Inflammatory macrophage treated with lipopolysaccharide for 4 hours (primary cell): ENCODE measurements at regions not wholly inside any gene's neighbourhood (a gene's known extent, or its start where the extent isn't known, plus 50 kb on each side); places are given as distances from the start of the nearest gene placed in this dataset.

Experiments used
- DNase-seq: peaks from one replicate; pipeline ENCODE4 v3.0.0-alpha.2; 2020

- no peak for DNase-seq
Observed at GRCh38 chr1:81242103-81242502, 558.6 kb upstream of the ADGRL2 start.

- no peak for DNase-seq
Observed at GRCh38 chr1:81238129-81238528, 562.6 kb upstream of the ADGRL2 start.

GRCh38 chr1:81237473-81238089 lies 563.2 kb upstream of the ADGRL2 start:
- DNase-seq: no peak

- no peak for DNase-seq
Observed at GRCh38 chr1:81234237-81234636, 566.5 kb upstream of the ADGRL2 start.

GRCh38 chr1:81233591-81233990 lies 567.1 kb upstream of the ADGRL2 start:
- DNase-seq: no peak

- DNase-seq: no peak
Observed at GRCh38 chr1:81232420-81232819, 568.3 kb upstream of the ADGRL2 start.

- no peak for DNase-seq
Observed at GRCh38 chr1:81231729-81232038, 569.0 kb upstream of the ADGRL2 start.

GRCh38 chr1:81230983-81231728 lies 569.6 kb upstream of the ADGRL2 start:
- DNase-seq: no peak

- DNase-seq: no peak
Observed at GRCh38 chr1:81228926-81229325, 571.8 kb upstream of the ADGRL2 start.

GRCh38 chr1:81226603-81226928 lies 574.2 kb upstream of the ADGRL2 start:
- DNase-seq: no peak

- DNase-seq: no peak
Observed at GRCh38 chr1:81225789-81226602, 574.7 kb upstream of the ADGRL2 start.

- no peak for DNase-seq
Observed at GRCh38 chr1:81224222-81224621, 576.5 kb upstream of the ADGRL2 start.

GRCh38 chr1:81221564-81221963 lies 579.2 kb upstream of the ADGRL2 start:
- no peak for DNase-seq

- DNase-seq: no peak
Observed at GRCh38 chr1:81220614-81221071, 580.1 kb upstream of the ADGRL2 start.

- no peak for DNase-seq
Observed at GRCh38 chr1:81217058-81217457, 583.7 kb upstream of the ADGRL2 start.

- DNase-seq: peak; percentile 39
Observed at GRCh38 chr1:81213279-81213678, 587.5 kb upstream of the ADGRL2 start.

- DNase-seq: peak; percentile 1
Observed at GRCh38 chr1:81209461-81209860, 591.3 kb upstream of the ADGRL2 start.

- DNase-seq: peak; percentile 75
Observed at GRCh38 chr1:81208441-81208840, 592.3 kb upstream of the ADGRL2 start.

- DNase-seq: no peak
Observed at GRCh38 chr1:81205956-81206355, 594.8 kb upstream of the ADGRL2 start.

GRCh38 chr1:81201779-81202178 lies 599.0 kb upstream of the ADGRL2 start:
- no peak for DNase-seq

- DNase-seq: no peak
Observed at GRCh38 chr1:81197591-81197990, 603.1 kb upstream of the ADGRL2 start.

GRCh38 chr1:81192647-81193642 lies 607.8 kb upstream of the ADGRL2 start:
- no peak for DNase-seq

GRCh38 chr1:81190003-81190402 lies 610.7 kb upstream of the ADGRL2 start:
- no peak for DNase-seq
